ENCODE measurements at regions not wholly inside any gene's neighbourhood (a gene's known extent, or its start where the extent isn't known, plus 50 kb on each side); places are given as distances from the start of the nearest gene placed in this dataset.

GRCh38 chr10:128881086-128881485, 586.0 kb upstream of the MGMT start:
- H3K79me2 ChIP-seq (replicated peaks; ENCODE audit: insufficient read depth, low read length), result no peaks in the 10 kb centered on the region
- TF ChIP-seq MXI1 (conservative IDR thresholded peaks at IDR 0.05; ENCODE audit: poor library complexity, severe bottlenecking), result no peak
- no peak for TF ChIP-seq EZH2 (IDR thresholded peaks at IDR 0.05; ENCODE audit: borderline replicate concordance, insufficient read depth, low read length, poor library complexity, severe bottlenecking)
- TF ChIP-seq POLR2AphosphoS5 (IDR thresholded peaks at IDR 0.05), result no peak
- no peak for TF ChIP-seq RAD21 (conservative IDR thresholded peaks at IDR 0.05)
- no peak for TF ChIP-seq REST (IDR thresholded peaks at IDR 0.05; ENCODE audit: borderline replicate concordance)
- TF ChIP-seq EP300 (conservative IDR thresholded peaks at IDR 0.05; ENCODE audit: poor library complexity, severe bottlenecking), result no peak
- no peak for TF ChIP-seq TAF1 (IDR thresholded peaks at IDR 0.05; ENCODE audit: low read depth)
- TF ChIP-seq CTCF (IDR thresholded peaks at IDR 0.05; ENCODE audit: poor library complexity, severe bottlenecking), result no peak
- TF ChIP-seq SMC3 (conservative IDR thresholded peaks at IDR 0.05; ENCODE audit: poor library complexity), result no peak

DNA sequence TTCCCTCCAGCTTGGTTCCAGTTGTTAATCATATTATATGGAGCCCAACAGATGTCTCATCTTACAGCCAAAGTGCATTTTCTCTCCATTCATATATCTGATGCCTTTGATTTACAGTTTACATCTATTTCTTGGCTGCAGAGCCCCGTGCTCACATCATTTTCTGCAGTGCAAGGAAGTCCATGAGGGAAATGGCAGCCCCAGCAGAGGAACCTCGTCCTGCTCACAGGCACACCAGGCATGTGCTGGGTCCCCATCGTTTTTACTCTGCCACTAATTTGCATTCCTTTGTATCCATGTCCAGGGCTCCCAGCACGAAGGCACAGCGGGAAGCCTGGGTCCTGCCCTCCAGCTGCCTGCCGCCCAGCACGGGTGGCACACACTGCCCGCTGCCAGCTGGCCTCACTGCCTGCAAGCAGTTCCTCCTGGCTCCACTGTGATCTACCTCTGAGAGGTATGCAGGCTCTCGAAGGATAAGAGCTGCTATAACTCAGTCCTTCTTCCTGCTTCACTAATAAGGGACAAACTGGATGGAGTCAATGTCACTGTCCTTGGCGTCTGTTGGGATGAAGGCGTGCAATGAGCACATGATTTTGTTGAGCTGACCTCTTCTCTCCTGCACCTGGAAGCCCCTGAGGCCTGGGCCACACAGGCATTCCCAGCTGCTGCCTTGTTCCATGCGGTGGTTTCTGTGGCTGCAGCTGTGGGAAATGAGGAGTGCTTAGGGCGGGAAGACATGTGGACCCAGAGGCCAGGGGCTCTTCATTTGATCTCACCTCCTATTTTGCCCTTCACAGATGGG, 583.6 kb upstream of the MGMT start:
- H3K79me2 ChIP-seq (replicated peaks; ENCODE audit: insufficient read depth, low read length), result no peaks in the 10 kb centered on the region
- H2AFZ ChIP-seq (ENCODE audit: low read depth, low read length), result no peak overlapping the region
- H3K27me3 ChIP-seq (ENCODE audit: insufficient read depth, low read depth, low read length), result no peaks in the 10 kb centered on the region
- no peak overlapping the region for H3K4me2 ChIP-seq (ENCODE audit: low read length)
- no peaks in the 10 kb centered on the region for H3K9me3 ChIP-seq (ENCODE audit: low read length)
- TF ChIP-seq RAD21 (conservative IDR thresholded peaks at IDR 0.05), result no peak
- H3K27ac ChIP-seq (ENCODE audit: low read length), result no peak overlapping the region
- no peaks in the 10 kb centered on the region for H3F3A ChIP-seq (ENCODE audit: insufficient read depth, low read length, poor library complexity, severe bottlenecking)
- H4K20me1 ChIP-seq (ENCODE audit: insufficient read depth), result no peaks in the 10 kb centered on the region
- H3K36me3 ChIP-seq (ENCODE audit: insufficient read depth, low read length), result no peaks in the 10 kb centered on the region
- H3K4me3 ChIP-seq (ENCODE audit: low read length), result no peak overlapping the region
- no peaks in the 10 kb centered on the region for H3K9me2 ChIP-seq (ENCODE audit: insufficient read depth, low read length)
- no peak overlapping the region for H3K9ac ChIP-seq (ENCODE audit: low read length)

More at GRCh38 chr10:128881086-128881485, 586.0 kb upstream of the MGMT start:
- Histone ChIP-seq H3K9me2 (ENCODE audit: insufficient read depth, low read length) (no peaks in the 10 kb centered on the region), H4K20me1 (ENCODE audit: insufficient read depth) (no peaks in the 10 kb centered on the region), H3K36me3 (ENCODE audit: insufficient read depth, low read length) (no peaks in the 10 kb centered on the region), H3K27me3 (ENCODE audit: insufficient read depth, low read depth, low read length) (no peaks in the 10 kb centered on the region), H3F3A (ENCODE audit: insufficient read depth, low read length, poor library complexity, severe bottlenecking) (no peaks in the 10 kb centered on the region), H2AFZ (ENCODE audit: low read depth, low read length) (no peak overlapping the region), H3K4me3 (ENCODE audit: low read length) (no peak overlapping the region), H3K9ac (ENCODE audit: low read length) (no peak overlapping the region), H3K9me3 (ENCODE audit: low read length) (no peaks in the 10 kb centered on the region), H3K4me2 (ENCODE audit: low read length) (no peak overlapping the region), H3K27ac (ENCODE audit: low read length) (no peak overlapping the region)
